SK-N-SH (cell line): ENCODE measurements at regions not wholly inside any gene's neighbourhood (a gene's known extent, or its start where the extent isn't known, plus 50 kb on each side); places are given as distances from the start of the nearest gene placed in this dataset.

Experiments
- CTCF ChIA-PET: fragments of 300-600, 350-600 bp; formaldehyde crosslinking; extraction: SDS; loops from one replicate; lab custom pipeline; 2021; lab: Yijun Ruan, JAX
- POLR2A ChIA-PET: fragments of 350-600 bp; sonication (Branson Sonifier 250); formaldehyde crosslinking; extraction: SDS; loops from one replicate; lab custom pipeline; 2020; ENCODE audit warnings: antibody characterized with exemption, inconsistent platforms; lab: Yijun Ruan, JAX
- DNase-seq: peaks from one replicate; pipeline ENCODE4 v3.0.0; 2012
- H2AFZ ChIP-seq: fragments of 200-600 bp; sonication (generic); 2 replicates; pipeline ENCODE4 v1.8.1; 2016; ENCODE audit warnings: antibody characterized with exemption, mild to moderate bottlenecking, low read depth
- H3F3A ChIP-seq: fragments of 200-600 bp; sonication (generic); replicated peaks from 2 replicates; pipeline ENCODE3; 2016; ENCODE audit warnings: antibody characterized with exemption, mild to moderate bottlenecking; ENCODE audit not compliant: insufficient read depth
- H3K27ac ChIP-seq, 2 experiments: fragments of 200-500 bp in 1 of 2; fragments of 200-600 bp in 1 of 2; sonication (Bioruptor generic) in 1 of 2; sonication (generic), shearing (Covaris generic) in 1 of 2; 2 replicates each; pipeline versions ENCODE4 v1.5.1 to v1.6.1; 2014 to 2016; ENCODE audit warnings: low read depth in 2 of 2, inconsistent platforms in 1 of 2, low read length in 1 of 2, mild to moderate bottlenecking in 1 of 2, mixed read lengths in 1 of 2
- H3K27me3 ChIP-seq: fragments of 200-600 bp; sonication (generic), shearing (Covaris generic); 2 replicates; pipeline ENCODE4 v1.6.1; 2016; ENCODE audit warnings: mixed run types; ENCODE audit not compliant: insufficient read depth
- H3K36me3 ChIP-seq, 2 experiments: fragments of 200-500 bp in 1 of 2; fragments of 200-600 bp in 1 of 2; sonication (Bioruptor generic) in 1 of 2; sonication (generic) in 1 of 2; replicated peaks in 1 of 2; 2 replicates each; pipeline versions ENCODE3 to v1.5.1; 2014 to 2016; ENCODE audit warnings: low read length in 1 of 2, mild to moderate bottlenecking in 1 of 2; ENCODE audit not compliant: insufficient read depth in 2 of 2, control insufficient read depth in 1 of 2
- H3K4me1 ChIP-seq, 2 experiments: fragments of 200-500 bp in 1 of 2; fragments of 200-600 bp in 1 of 2; sonication (Bioruptor generic) in 1 of 2; sonication (generic), shearing (Covaris generic) in 1 of 2; 2 replicates each; pipeline versions ENCODE4 v1.5.1 to v1.6.1; 2014 to 2016; ENCODE audit warnings: low read depth in 1 of 2, low read length in 1 of 2, mixed run types in 1 of 2; ENCODE audit not compliant: insufficient read depth in 2 of 2, control insufficient read depth in 1 of 2
- H3K4me2 ChIP-seq: fragments of 200-600 bp; sonication (generic), shearing (Covaris generic); 2 replicates; pipeline ENCODE4 v1.6.1; 2017; ENCODE audit warnings: mixed run types
- H3K4me3 ChIP-seq, 2 experiments: fragments of 200-500 bp in 1 of 2; fragments of 200-600 bp in 1 of 2; sonication (Bioruptor generic) in 1 of 2; sonication (generic), shearing (Covaris generic) in 1 of 2; 2 replicates each; pipeline versions ENCODE4 v1.5.1 to v1.8.1; 2014 to 2016; ENCODE audit warnings: low read depth in 2 of 2, inconsistent platforms in 1 of 2, low read length in 1 of 2, mild to moderate bottlenecking in 1 of 2, mixed read lengths in 1 of 2, moderate library complexity in 1 of 2
- H3K79me2 ChIP-seq: fragments of 200-600 bp; sonication (generic); 2 replicates; pipeline ENCODE4 v1.8.1; 2017; ENCODE audit warnings: mild to moderate bottlenecking; ENCODE audit not compliant: insufficient read depth
- H3K9ac ChIP-seq: fragments of 200-600 bp; sonication (generic); 2 replicates; pipeline ENCODE4 v1.6.1; 2017; ENCODE audit warnings: mixed run types
- H3K9me2 ChIP-seq: fragments of 200-600 bp; sonication (generic); 2 replicates; pipeline ENCODE4 v1.6.1; 2017; ENCODE audit warnings: mixed run types
- H3K9me3 ChIP-seq: fragments of 200-600 bp; sonication (generic); 2 replicates; pipeline ENCODE4 v1.6.1; 2017; ENCODE audit warnings: mixed run types, mild to moderate bottlenecking, moderate library complexity
- H4K20me1 ChIP-seq: fragments of 200-600 bp; sonication (generic); 2 replicates; pipeline ENCODE4 v1.6.1; 2017; ENCODE audit warnings: mild to moderate bottlenecking, mixed run types; ENCODE audit not compliant: insufficient read depth
- CHD2 ChIP-seq: fragments of 150-350 bp; IDR thresholded peaks from 2 replicates; pipeline ENCODE4 v1.6.1; 2018; ENCODE audit warnings: low read length; ENCODE audit not compliant: partially characterized antibody
- ELF1 ChIP-seq: IDR thresholded peaks from 2 replicates; pipeline ENCODE4 v1.4.0; 2012
- EP300 ChIP-seq, 2 experiments: IDR thresholded peaks; 2 replicates each; pipeline versions ENCODE4 v1.4.0 to v1.6.1; 2012; ENCODE audit warnings: borderline replicate concordance in 1 of 2, low read depth in 1 of 2, low read length in 1 of 2
- EZH2phosphoT487 ChIP-seq: fragments of 200-600 bp; sonication (generic); IDR thresholded peaks from 2 replicates; pipeline ENCODE4 v1.6.1; 2017; ENCODE audit warnings: low read depth, mixed run types, mild to moderate bottlenecking, antibody characterized with exemption, moderate library complexity, borderline replicate concordance
- FOSL2 ChIP-seq: IDR thresholded peaks from 2 replicates; pipeline ENCODE4 v1.4.0; 2012; ENCODE audit warnings: low read depth, mild to moderate bottlenecking, moderate library complexity, borderline replicate concordance
- FOXJ3 ChIP-seq: sonication (generic); formaldehyde crosslinking; IDR thresholded peaks from 2 replicates; pipeline ENCODE4 v1.5.1; 2020; ENCODE audit warnings: mild to moderate bottlenecking, missing genetic modification reagents
- FOXM1 ChIP-seq: IDR thresholded peaks from 2 replicates; pipeline ENCODE4 v1.4.0; 2012; ENCODE audit warnings: low read depth, mild to moderate bottlenecking
- GABPA ChIP-seq: IDR thresholded peaks from 2 replicates; pipeline ENCODE4 v1.4.0; 2012; ENCODE audit warnings: low read depth, mild to moderate bottlenecking
- JUND ChIP-seq: IDR thresholded peaks from 2 replicates; pipeline ENCODE4 v1.4.0; 2012
- MEF2A ChIP-seq: IDR thresholded peaks from 2 replicates; pipeline ENCODE4 v1.4.0; 2012; ENCODE audit warnings: low read depth, borderline replicate concordance
- NRF1 ChIP-seq: IDR thresholded peaks from 2 replicates; pipeline ENCODE4 v1.6.1; 2012; ENCODE audit warnings: low read depth, mild to moderate bottlenecking, low read length
- RAD21 ChIP-seq: IDR thresholded peaks from 2 replicates; pipeline ENCODE4 v1.6.1; 2012; ENCODE audit warnings: mild to moderate bottlenecking, low read length
- RFX5 ChIP-seq: IDR thresholded peaks from 2 replicates; pipeline ENCODE4 v1.6.1; 2012; ENCODE audit warnings: mild to moderate bottlenecking, improper control_type of control experiment, low read length
- SIN3A ChIP-seq: IDR thresholded peaks from 2 replicates; pipeline ENCODE4 v1.6.1; 2012; ENCODE audit warnings: low read depth, mild to moderate bottlenecking, low read length, moderate library complexity, borderline replicate concordance
- SMC3 ChIP-seq: IDR thresholded peaks from 2 replicates; pipeline ENCODE4 v1.6.1; 2012; ENCODE audit warnings: low read depth, low read length, improper control_type of control experiment
- TCF12 ChIP-seq: IDR thresholded peaks from 2 replicates; pipeline ENCODE4 v1.4.0; 2012
- WGBS: methylation state at CpG from one replicate; pipeline ENCODE4 v1.1.6; 2017; ENCODE audit warnings: low lambda C conversion rate; 5-methylcytosine and 5-hydroxymethylcytosine counted together
- TF ChIP-seq, protein P1 (sequence below): fragments of 150-350 bp; IDR thresholded peaks from 2 replicates; pipeline ENCODE4 v1.6.1; 2017; ENCODE audit warnings: antibody characterized with exemption, low read length, low read depth, borderline replicate concordance
- TF ChIP-seq, protein P2 (sequence below): fragments of 200-600 bp; sonication (generic); IDR thresholded peaks from 2 replicates; pipeline ENCODE4 v1.6.1; 2017; ENCODE audit warnings: antibody characterized with exemption, mild to moderate bottlenecking, moderate library complexity
- TF ChIP-seq, protein P3 (sequence below): IDR thresholded peaks from 2 replicates; pipeline ENCODE4; 2012
- TF ChIP-seq, protein P4 (sequence below): IDR thresholded peaks from 2 replicates; pipeline ENCODE4 v1.6.1; 2012; ENCODE audit warnings: mild to moderate bottlenecking, low read depth, low read length, moderate library complexity

DNA sequence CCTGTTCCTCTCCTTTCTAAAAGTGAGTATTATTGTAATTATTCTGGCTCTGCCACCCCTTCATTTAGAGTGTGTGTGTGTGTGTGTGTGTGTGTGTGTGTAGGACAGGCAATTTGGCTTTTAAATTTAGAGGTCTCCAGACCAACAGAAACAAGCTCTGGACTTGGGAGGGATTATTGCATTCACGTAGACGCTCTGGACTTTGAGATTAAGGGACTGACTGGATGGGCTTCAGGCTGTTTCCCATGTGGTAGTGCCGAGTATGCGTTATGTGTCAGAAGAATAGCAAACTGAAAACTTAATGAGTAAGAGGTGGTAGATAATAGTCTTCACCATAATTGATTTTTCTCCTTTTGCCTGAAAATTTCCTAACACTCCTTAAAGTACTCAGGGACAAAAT lies 281.9 kb downstream of the USP25 start (continued):
- TF ChIP-seq, protein P1, sequence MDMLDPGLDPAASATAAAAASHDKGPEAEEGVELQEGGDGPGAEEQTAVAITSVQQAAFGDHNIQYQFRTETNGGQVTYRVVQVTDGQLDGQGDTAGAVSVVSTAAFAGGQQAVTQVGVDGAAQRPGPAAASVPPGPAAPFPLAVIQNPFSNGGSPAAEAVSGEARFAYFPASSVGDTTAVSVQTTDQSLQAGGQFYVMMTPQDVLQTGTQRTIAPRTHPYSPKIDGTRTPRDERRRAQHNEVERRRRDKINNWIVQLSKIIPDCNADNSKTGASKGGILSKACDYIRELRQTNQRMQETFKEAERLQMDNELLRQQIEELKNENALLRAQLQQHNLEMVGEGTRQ, result no peak

DNA sequence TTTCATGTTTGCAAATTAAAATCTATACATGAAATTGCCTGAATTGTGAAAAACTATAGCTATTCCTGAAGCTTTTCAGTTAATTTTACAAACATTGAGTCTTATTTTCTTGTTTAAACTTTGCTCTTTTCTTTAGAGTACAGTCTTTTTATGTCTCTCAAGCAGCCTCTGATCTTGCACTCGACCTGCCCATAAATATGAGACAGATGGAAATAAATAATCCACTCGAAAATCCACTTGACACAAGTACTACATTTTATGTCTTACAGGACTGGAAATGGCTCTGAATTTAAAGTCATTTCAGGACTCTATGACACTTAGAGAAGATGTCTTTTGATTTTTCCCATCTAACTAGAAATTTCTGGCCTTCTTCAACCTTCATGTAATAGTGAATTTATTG lies 283.8 kb downstream of the USP25 start:
- no peak overlapping the region for H2AFZ ChIP-seq
- ChIA-PET POLR2A (no interaction called here), CTCF (no interaction called here)
- H3K9me2 ChIP-seq, result no peaks in the 10 kb centered on the region
- no peak for DNase-seq
- H3K27me3 ChIP-seq, result no peaks in the 10 kb centered on the region
- H3F3A ChIP-seq, result no peaks in the 10 kb centered on the region
- H3K4me2 ChIP-seq, result no peak overlapping the region
- H3K27ac ChIP-seq, result no peak overlapping the region
- TF ChIP-seq CHD2 (no peak), ELF1 (no peak), NRF1 (no peak), MEF2A (no peak), FOXM1 (no peak), EP300 (IDR thresholded peaks at IDR 0.05; ENCODE audit: borderline replicate concordance in 1 of 2, low read depth in 1 of 2, low read length in 1 of 2) (no peak), JUND (no peak), TCF12 (no peak), SIN3A (no peak), FOSL2 (no peak), FOXJ3 (CRISPR knock-in tag) (no peak), GABPA (no peak), RAD21 (no peak), SMC3 (no peak), EZH2phosphoT487 (no peak), RFX5 (no peak)
- TF ChIP-seq, protein P2, sequence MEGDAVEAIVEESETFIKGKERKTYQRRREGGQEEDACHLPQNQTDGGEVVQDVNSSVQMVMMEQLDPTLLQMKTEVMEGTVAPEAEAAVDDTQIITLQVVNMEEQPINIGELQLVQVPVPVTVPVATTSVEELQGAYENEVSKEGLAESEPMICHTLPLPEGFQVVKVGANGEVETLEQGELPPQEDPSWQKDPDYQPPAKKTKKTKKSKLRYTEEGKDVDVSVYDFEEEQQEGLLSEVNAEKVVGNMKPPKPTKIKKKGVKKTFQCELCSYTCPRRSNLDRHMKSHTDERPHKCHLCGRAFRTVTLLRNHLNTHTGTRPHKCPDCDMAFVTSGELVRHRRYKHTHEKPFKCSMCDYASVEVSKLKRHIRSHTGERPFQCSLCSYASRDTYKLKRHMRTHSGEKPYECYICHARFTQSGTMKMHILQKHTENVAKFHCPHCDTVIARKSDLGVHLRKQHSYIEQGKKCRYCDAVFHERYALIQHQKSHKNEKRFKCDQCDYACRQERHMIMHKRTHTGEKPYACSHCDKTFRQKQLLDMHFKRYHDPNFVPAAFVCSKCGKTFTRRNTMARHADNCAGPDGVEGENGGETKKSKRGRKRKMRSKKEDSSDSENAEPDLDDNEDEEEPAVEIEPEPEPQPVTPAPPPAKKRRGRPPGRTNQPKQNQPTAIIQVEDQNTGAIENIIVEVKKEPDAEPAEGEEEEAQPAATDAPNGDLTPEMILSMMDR, result no peak
- TF ChIP-seq, protein P1, result no peak
- TF ChIP-seq, protein P3, sequence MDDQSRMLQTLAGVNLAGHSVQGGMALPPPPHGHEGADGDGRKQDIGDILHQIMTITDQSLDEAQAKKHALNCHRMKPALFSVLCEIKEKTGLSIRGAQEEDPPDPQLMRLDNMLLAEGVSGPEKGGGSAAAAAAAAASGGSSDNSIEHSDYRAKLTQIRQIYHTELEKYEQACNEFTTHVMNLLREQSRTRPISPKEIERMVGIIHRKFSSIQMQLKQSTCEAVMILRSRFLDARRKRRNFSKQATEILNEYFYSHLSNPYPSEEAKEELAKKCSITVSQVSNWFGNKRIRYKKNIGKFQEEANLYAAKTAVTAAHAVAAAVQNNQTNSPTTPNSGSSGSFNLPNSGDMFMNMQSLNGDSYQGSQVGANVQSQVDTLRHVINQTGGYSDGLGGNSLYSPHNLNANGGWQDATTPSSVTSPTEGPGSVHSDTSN, result no peak
- TF ChIP-seq, protein P4, sequence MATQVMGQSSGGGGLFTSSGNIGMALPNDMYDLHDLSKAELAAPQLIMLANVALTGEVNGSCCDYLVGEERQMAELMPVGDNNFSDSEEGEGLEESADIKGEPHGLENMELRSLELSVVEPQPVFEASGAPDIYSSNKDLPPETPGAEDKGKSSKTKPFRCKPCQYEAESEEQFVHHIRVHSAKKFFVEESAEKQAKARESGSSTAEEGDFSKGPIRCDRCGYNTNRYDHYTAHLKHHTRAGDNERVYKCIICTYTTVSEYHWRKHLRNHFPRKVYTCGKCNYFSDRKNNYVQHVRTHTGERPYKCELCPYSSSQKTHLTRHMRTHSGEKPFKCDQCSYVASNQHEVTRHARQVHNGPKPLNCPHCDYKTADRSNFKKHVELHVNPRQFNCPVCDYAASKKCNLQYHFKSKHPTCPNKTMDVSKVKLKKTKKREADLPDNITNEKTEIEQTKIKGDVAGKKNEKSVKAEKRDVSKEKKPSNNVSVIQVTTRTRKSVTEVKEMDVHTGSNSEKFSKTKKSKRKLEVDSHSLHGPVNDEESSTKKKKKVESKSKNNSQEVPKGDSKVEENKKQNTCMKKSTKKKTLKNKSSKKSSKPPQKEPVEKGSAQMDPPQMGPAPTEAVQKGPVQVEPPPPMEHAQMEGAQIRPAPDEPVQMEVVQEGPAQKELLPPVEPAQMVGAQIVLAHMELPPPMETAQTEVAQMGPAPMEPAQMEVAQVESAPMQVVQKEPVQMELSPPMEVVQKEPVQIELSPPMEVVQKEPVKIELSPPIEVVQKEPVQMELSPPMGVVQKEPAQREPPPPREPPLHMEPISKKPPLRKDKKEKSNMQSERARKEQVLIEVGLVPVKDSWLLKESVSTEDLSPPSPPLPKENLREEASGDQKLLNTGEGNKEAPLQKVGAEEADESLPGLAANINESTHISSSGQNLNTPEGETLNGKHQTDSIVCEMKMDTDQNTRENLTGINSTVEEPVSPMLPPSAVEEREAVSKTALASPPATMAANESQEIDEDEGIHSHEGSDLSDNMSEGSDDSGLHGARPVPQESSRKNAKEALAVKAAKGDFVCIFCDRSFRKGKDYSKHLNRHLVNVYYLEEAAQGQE, result no peak
- no peaks in the 10 kb centered on the region; a peak in 1 of 4 replicates for H3K4me1 ChIP-seq
- H3K4me3 ChIP-seq, result no peak overlapping the region
- H3K79me2 ChIP-seq, result no peaks in the 10 kb centered on the region
- H3K9ac ChIP-seq, result no peak overlapping the region
- H4K20me1 ChIP-seq, result no peaks in the 10 kb centered on the region
- H3K36me3 ChIP-seq, result no peaks in the 10 kb centered on the region
- no peaks in the 10 kb centered on the region for H3K9me3 ChIP-seq
- WGBS, result 6% methylated on average over 2 of the region's 2 CpGs
